Renal pelvis (tissue), 1 donor: ENCODE measurements at regions not wholly inside any gene's neighbourhood (a gene's known extent, or its start where the extent isn't known, plus 50 kb on each side); places are given as distances from the start of the nearest gene placed in this dataset.

Experiments
- DNase-seq: peaks from one replicate; pipeline ENCODE4 v3.0.0-alpha.2; 2013

GRCh38 chr6:1201547-1202200 lies 110.2 kb upstream of the FOXQ1 start:
- DNase-seq = no peak

DNA sequence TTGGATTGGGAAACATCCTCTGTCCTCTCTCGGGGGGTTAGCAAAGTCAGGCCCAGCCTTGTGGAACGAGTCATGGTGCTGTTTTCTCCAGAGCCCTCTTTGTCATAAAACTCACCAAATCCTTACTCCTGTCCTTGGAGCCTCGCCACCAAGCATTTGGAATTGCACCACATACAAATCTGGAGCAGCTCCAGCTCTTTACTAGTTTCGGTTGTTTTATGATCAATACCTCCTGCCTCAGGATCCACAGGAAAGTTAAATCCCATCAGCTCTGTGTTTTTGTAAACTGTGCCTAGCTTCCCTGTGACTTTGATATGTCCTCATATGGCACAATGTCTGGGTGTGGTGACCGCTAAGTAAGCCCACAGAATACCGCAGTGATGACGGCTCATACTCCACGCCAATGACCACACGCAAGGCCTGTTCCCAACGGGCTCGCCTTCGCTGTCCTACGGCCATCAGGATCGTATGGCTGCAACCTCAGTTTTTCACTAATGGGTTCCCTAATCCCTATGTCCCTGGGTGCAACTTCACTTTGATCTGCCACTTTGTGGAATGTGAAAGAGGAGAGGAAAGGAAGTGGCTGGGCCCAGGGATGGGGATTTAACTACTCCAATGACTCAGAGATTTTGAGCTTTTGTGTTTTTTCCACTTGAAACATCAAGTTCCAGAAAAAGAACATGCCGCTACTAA lies 111.3 kb upstream of the FOXQ1 start:
- DNase-seq = no peak

DNA sequence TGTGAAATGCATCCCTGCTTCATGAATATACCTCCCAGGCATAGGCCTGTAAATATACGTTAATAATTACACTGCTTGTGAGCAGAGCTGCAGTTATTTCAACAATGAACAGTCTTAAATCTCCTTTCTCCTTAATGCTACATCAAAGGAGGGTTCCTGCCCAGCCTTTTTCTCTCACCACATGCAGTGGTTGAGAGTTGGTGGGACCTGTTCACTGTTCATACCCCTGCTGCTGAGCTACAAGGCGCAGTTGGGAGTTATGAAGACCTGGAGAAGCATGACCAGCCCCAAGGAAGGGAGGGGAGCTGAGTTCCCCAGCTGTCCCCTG lies 111.9 kb upstream of the FOXQ1 start:
- DNase-seq = peak; percentile 30

GRCh38 chr6:1197309-1197708 lies 114.6 kb upstream of the FOXQ1 start:
- no peak for DNase-seq

- DNase-seq = no peak
These were observed 120.7 kb upstream of the FOXQ1 start for GRCh38 chr6:1191141-1191630.

- DNase-seq = peak; percentile 85
These were observed 121.5 kb upstream of the FOXQ1 start for GRCh38 chr6:1190366-1190765.

- DNase-seq = no peak
These were observed 123.7 kb upstream of the FOXQ1 start for GRCh38 chr6:1188199-1188598.

GRCh38 chr6:1187293-1188131 lies 124.4 kb upstream of the FOXQ1 start:
- DNase-seq = no peak

GRCh38 chr6:1184318-1184717 lies 127.6 kb upstream of the FOXQ1 start:
- DNase-seq = no peak

- DNase-seq = no peak
These were observed 129.0 kb upstream of the FOXQ1 start for GRCh38 chr6:1182722-1183521.

- DNase-seq = no peak
These were observed 129.8 kb upstream of the FOXQ1 start for GRCh38 chr6:1181939-1182605.

- DNase-seq = no peak
These were observed 132.1 kb upstream of the FOXQ1 start for GRCh38 chr6:1179571-1180459.

- no peak for DNase-seq
These were observed 133.3 kb upstream of the FOXQ1 start for GRCh38 chr6:1178590-1178989.

- peak; percentile 54 for DNase-seq
These were observed 135.3 kb upstream of the FOXQ1 start for GRCh38 chr6:1176567-1176966.

GRCh38 chr6:1175877-1176276 lies 136.0 kb upstream of the FOXQ1 start:
- no peak for DNase-seq

GRCh38 chr6:1170794-1171193 lies 141.1 kb upstream of the FOXQ1 start:
- no peak for DNase-seq

GRCh38 chr6:1164600-1164999 lies 147.3 kb upstream of the FOXQ1 start:
- DNase-seq = no peak

- DNase-seq = no peak
These were observed 148.4 kb upstream of the FOXQ1 start for GRCh38 chr6:1163501-1163900.

DNA sequence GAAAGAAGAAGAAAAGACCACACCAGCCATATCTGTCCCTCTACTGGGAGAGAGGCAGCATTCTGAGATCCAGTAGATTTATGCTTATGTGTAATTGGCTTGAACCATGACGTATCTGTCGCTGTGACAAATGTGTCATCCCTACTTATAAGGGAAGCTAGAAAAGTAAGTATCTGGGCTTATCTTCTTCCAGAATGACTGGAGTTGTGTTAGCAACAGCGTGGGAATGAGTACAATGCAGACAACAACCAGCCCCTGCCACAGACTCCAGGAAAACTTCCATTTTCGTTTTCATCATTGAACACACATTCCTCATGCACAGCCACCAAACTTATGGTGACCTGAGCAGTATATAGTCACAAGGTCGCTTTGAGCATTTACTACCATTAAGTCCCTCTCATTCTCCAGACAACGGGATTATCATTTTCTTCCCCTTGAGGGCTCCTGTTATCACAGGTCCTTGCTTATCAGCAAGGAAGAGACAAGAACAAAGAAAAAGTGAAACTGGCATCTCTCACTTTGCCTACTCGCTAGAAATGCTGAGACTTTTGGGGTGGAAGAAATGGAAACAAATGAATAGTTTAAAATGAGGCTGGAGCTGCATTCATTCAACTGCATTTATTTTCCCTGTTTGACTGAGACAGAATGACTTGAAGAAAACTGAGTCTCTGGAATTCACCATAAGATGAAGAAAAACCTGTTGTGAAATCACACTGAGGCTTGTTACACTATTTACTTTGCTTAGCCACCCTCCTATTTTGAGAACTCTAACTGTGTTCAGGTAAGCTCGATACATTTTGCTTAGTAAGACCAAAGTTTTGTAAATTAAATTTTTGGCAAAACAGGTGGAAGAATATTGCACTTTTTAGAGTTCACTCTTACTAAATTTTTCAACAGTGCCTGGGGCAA lies 149.3 kb upstream of the FOXQ1 start:
- DNase-seq = no peak
